OCI-LY3 (cell line): ENCODE measurements at regions not wholly inside any gene's neighbourhood (a gene's known extent, or its start where the extent isn't known, plus 50 kb on each side); places are given as distances from the start of the nearest gene placed in this dataset.

Experiments
- CTCF ChIP-seq: fragments of 200-600, 300-600 bp; sonication (generic); IDR thresholded peaks from 2 replicates; pipeline ENCODE4 v1.5.1; 2014; ENCODE audit warnings: antibody characterized with exemption, low read length, low read depth
- EZH2phosphoT487 ChIP-seq: fragments of 200-600 bp; shearing (Covaris generic); IDR thresholded peaks from 2 replicates; pipeline ENCODE4 v1.6.1; 2018; ENCODE audit warnings: antibody characterized with exemption, mixed run types, low read depth

GRCh38 chr21:31489726-31490125 is 145.7 kb upstream of the TIAM1 start:
- TF ChIP-seq CTCF (no peak), EZH2phosphoT487 (no peak)
